GM23338 (cell line): ENCODE measurements at regions not wholly inside any gene's neighbourhood (a gene's known extent, or its start where the extent isn't known, plus 50 kb on each side); places are given as distances from the start of the nearest gene placed in this dataset.

Experiments used
- ATAC-seq: fragments of 200-7000 bp; cut with Tn5 transposase; 3 replicates; pipeline ENCODE4 v1.9.1; 2020
- DNase-seq: peaks from one replicate; pipeline ENCODE4 v3.0.0-alpha.2; 2015; ENCODE audit warnings: low spot score
- H2AFZ ChIP-seq: fragments of 200-600 bp; sonication (generic); 2 replicates; pipeline ENCODE4 v1.8.0; 2016; ENCODE audit warnings: antibody characterized with exemption, mild to moderate bottlenecking, moderate library complexity
- H3F3A ChIP-seq: fragments of 200-600 bp; sonication (generic); replicated peaks from 2 replicates; pipeline ENCODE4 v1.8.0; 2017; ENCODE audit warnings: antibody characterized with exemption, mixed run types, low read depth
- H3K27ac ChIP-seq: fragments of 200-600 bp; sonication (generic); 2 replicates; pipeline ENCODE4 v1.6.1; 2016; ENCODE audit warnings: low read depth
- H3K27me3 ChIP-seq: fragments of 200-600 bp; sonication (generic); 2 replicates; pipeline ENCODE4 v1.8.0; 2016; ENCODE audit warnings: mild to moderate bottlenecking, mixed run types, moderate library complexity; ENCODE audit not compliant: insufficient read depth
- H3K36me3 ChIP-seq: fragments of 200-600 bp; sonication (generic); 2 replicates; pipeline ENCODE4 v1.8.0; 2016; ENCODE audit warnings: mild to moderate bottlenecking; ENCODE audit not compliant: insufficient read depth
- H3K4me1 ChIP-seq: fragments of 200-600 bp; sonication (generic); 2 replicates; pipeline ENCODE4 v1.8.0; 2016; ENCODE audit warnings: mild to moderate bottlenecking, moderate library complexity; ENCODE audit not compliant: insufficient read depth
- H3K4me2 ChIP-seq: fragments of 200-600 bp; sonication (generic); 2 replicates; pipeline ENCODE4 v1.7.1; 2017; ENCODE audit warnings: mixed run types
- H3K4me3 ChIP-seq: fragments of 200-600 bp; sonication (generic); 2 replicates; pipeline ENCODE4 v1.6.1; 2016; ENCODE audit warnings: mixed run types
- H3K79me2 ChIP-seq: fragments of 200-600 bp; sonication (generic); replicated peaks from 2 replicates; pipeline ENCODE4 v1.8.0; 2017; ENCODE audit warnings: mild to moderate bottlenecking; ENCODE audit not compliant: insufficient read depth
- H3K9me2 ChIP-seq: fragments of 200-600 bp; sonication (generic); 2 replicates; pipeline ENCODE4 v1.8.0; 2017; ENCODE audit not compliant: insufficient read depth
- H4K20me1 ChIP-seq: fragments of 200-600 bp; sonication (generic); replicated peaks from 2 replicates; pipeline ENCODE4 v1.8.0; 2017; ENCODE audit warnings: mild to moderate bottlenecking; ENCODE audit not compliant: insufficient read depth
- H3K27ac Mint-ChIP-seq: 2 replicates; pipeline ENCODE4 v1.8.0; 2020; ENCODE audit warnings: inconsistent platforms, mild to moderate bottlenecking, moderate library complexity, mixed read lengths
- H3K27me3 Mint-ChIP-seq: 3 replicates; pipeline ENCODE4 v1.8.0; 2022; ENCODE audit warnings: low read depth, mild to moderate bottlenecking, moderate library complexity, mixed read lengths, inconsistent platforms; ENCODE audit not compliant: insufficient read depth, poor library complexity
- H3K36me3 Mint-ChIP-seq: 3 replicates; pipeline ENCODE4 v1.8.0; 2021; ENCODE audit warnings: low read depth, mild to moderate bottlenecking, inconsistent platforms, moderate library complexity, mixed read lengths
- H3K4me1 Mint-ChIP-seq: 3 replicates; pipeline ENCODE4 v1.8.0; 2020; ENCODE audit warnings: mild to moderate bottlenecking, inconsistent platforms, mixed read lengths
- H3K4me3 Mint-ChIP-seq: 3 replicates; pipeline ENCODE4 v1.8.0; 2021; ENCODE audit warnings: moderate library complexity, mild to moderate bottlenecking, inconsistent platforms, mixed read lengths
- H3K9me3 Mint-ChIP-seq: 3 replicates; pipeline ENCODE4 v1.8.0; 2020; ENCODE audit warnings: moderate library complexity, mild to moderate bottlenecking, inconsistent platforms, mixed read lengths
- CREB1 ChIP-seq: fragments of 250-450 bp; sonication (Bioruptor Pico); IDR thresholded peaks from 2 replicates; pipeline ENCODE4 v1.5.0; 2020; ENCODE audit warnings: low read depth, mild to moderate bottlenecking, moderate library complexity
- CTCF ChIP-seq, 2 experiments: fragments of 200-600 bp in 1 of 2; sonication (generic) in 1 of 2; conservative IDR thresholded peaks; 2 replicates each; pipeline versions ENCODE4 v1.5.1 to v1.6.1; 2016 to 2017; ENCODE audit warnings: antibody characterized with exemption in 2 of 2, low read depth in 2 of 2, mild to moderate bottlenecking in 2 of 2, moderate library complexity in 1 of 2
- ETS1 ChIP-seq: IDR thresholded peaks from 2 replicates; pipeline ENCODE4 v1.6.1; 2016; ENCODE audit warnings: antibody characterized with exemption
- EZH2 ChIP-seq: fragments of 200-600 bp; sonication (generic); IDR thresholded peaks from one replicate; pipeline ENCODE4 v1.8.0; 2017; ENCODE audit warnings: antibody characterized with exemption, mild to moderate bottlenecking, low read depth; ENCODE audit not compliant: unreplicated experiment
- EZH2phosphoT487 ChIP-seq: fragments of 200-600 bp; sonication (generic); IDR thresholded peaks from one replicate; pipeline ENCODE4 v1.8.1; 2018; ENCODE audit warnings: antibody characterized with exemption; ENCODE audit not compliant: unreplicated experiment
- JUNB ChIP-seq: IDR thresholded peaks from one replicate; pipeline ENCODE4 v1.6.1; 2016; ENCODE audit warnings: antibody characterized with exemption; ENCODE audit not compliant: unreplicated experiment
- NANOG ChIP-seq: IDR thresholded peaks from 2 replicates; pipeline ENCODE4 v1.6.1; 2016; ENCODE audit warnings: antibody characterized with exemption, borderline replicate concordance
- POLR2AphosphoS5 ChIP-seq: IDR thresholded peaks from 2 replicates; pipeline ENCODE4 v1.6.1; 2016; ENCODE audit warnings: antibody characterized with exemption, low read depth
- REST ChIP-seq: IDR thresholded peaks from one replicate; pipeline ENCODE4 v1.6.1; 2018; ENCODE audit warnings: antibody characterized with exemption; ENCODE audit not compliant: unreplicated experiment
- STAT1 ChIP-seq: IDR thresholded peaks from one replicate; pipeline ENCODE4 v1.6.1; 2016; ENCODE audit warnings: antibody characterized with exemption; ENCODE audit not compliant: unreplicated experiment
- ZNF114 ChIP-seq: fragments of 250-450 bp; sonication (Bioruptor Pico); IDR thresholded peaks from 2 replicates; pipeline ENCODE4 v1.5.0; 2020; ENCODE audit warnings: mild to moderate bottlenecking, moderate library complexity
- ZNF331 ChIP-seq: fragments of 250-450 bp; sonication (Bioruptor Pico); IDR thresholded peaks from 2 replicates; pipeline ENCODE4 v1.5.0; 2020; ENCODE audit warnings: low read depth, mild to moderate bottlenecking, moderate library complexity
- ZNF462 ChIP-seq: fragments of 250-450 bp; sonication (Bioruptor Pico); IDR thresholded peaks from 2 replicates; pipeline ENCODE4 v1.5.0; 2020; ENCODE audit warnings: mild to moderate bottlenecking, moderate library complexity

- Mint-ChIP-seq H3K4me3 (no peak overlapping the region), H3K36me3 (no peaks in the 10 kb centered on the region), H3K27me3 (no peaks in the 10 kb centered on the region), H3K9me3 (no peaks in the 10 kb centered on the region), H3K4me1 (peaks cover 14% of the 10 kb centered on the region), H3K27ac (no peak overlapping the region)
- no peaks in the 10 kb centered on the region for H3K79me2 ChIP-seq
- no peaks in the 10 kb centered on the region for H3F3A ChIP-seq
- no peak overlapping the region for H3K4me2 ChIP-seq
- ATAC-seq = no peak; the same call in 2 of the 3 replicates
- H3K4me1 ChIP-seq = peaks cover 16% of the 10 kb centered on the region
- H4K20me1 ChIP-seq = no peaks in the 10 kb centered on the region
- no peaks in the 10 kb centered on the region for H3K36me3 ChIP-seq
- H3K9me2 ChIP-seq = no peaks in the 10 kb centered on the region
- no peak overlapping the region; the same call in 1 of the 2 replicates for H2AFZ ChIP-seq
- no peaks in the 10 kb centered on the region for H3K27me3 ChIP-seq
- no peak overlapping the region for H3K4me3 ChIP-seq
- TF ChIP-seq CREB1 (no peak), ZNF114 (CRISPR knock-in tag) (no peak), ZNF462 (CRISPR knock-in tag) (no peak), REST (no peak), POLR2AphosphoS5 (no peak), CTCF (conservative IDR thresholded peaks at IDR 0.05; ENCODE audit: low read depth in 2 of 2) (no peak), NANOG (no peak), ETS1 (no peak), STAT1 (no peak), EZH2phosphoT487 (no peak), ZNF331 (no peak), EZH2 (no peak), JUNB (no peak)
- H3K27ac ChIP-seq = no peak overlapping the region
- DNase-seq = peak; percentile 16
Observed at GRCh38 chr16:79918916-79919315, 318.4 kb upstream of the MAF start.
